Activated CD4-positive, alpha-beta T cell treated with anti-CD3 and anti-CD28 coated beads, Interleukin-2, amount 50 U/mL, for 4 hours (primary cell): ENCODE measurements at regions not wholly inside any gene's neighbourhood (a gene's known extent, or its start where the extent isn't known, plus 50 kb on each side); places are given as distances from the start of the nearest gene placed in this dataset.

ENCODE experiments used
- DNase-seq, 2 experiments: peaks; one replicate each; pipeline ENCODE4 v3.0.0-alpha.2; 2020

DNA sequence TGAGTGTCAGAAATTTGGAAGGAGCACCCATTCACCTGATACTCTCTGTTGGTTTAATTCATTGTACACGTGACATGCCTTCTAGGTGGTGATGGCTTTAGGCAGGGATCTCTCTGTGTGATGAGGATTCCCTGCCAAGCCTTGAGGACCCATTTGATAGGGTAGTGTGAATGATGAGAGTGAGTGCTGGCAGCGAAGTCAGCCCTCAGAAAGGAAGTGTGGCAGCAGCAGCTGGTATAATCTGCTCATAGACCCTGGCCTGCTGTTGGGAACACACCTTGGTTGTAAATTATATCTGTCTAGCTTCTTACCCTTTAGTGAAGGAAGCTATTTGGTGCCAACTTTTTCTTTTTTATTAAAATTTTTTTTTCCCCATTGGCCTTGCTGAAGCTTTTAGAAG lies 164.5 kb downstream of the HAUS1 start:
- DNase-seq: no peak

DNA sequence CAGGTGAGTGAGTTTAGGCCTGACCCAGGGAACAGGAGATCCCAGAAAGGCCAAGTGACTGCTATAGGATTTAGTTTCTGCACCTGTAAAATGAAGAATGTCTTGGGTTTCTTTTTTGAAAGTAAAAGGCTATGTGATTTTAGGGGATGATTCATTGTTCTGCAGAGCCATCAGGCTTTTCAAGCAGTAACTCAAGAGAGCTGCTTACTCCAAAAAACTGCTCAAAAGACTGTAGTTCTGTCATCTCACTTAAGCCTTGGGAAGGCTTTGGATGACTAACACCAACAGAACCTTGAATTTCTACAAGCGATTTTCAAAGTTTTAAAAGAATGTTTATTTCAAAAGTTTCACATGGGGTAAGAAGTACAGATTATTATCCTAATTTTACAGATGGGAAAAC lies 165.1 kb downstream of the HAUS1 start:
- no peak for DNase-seq

DNA sequence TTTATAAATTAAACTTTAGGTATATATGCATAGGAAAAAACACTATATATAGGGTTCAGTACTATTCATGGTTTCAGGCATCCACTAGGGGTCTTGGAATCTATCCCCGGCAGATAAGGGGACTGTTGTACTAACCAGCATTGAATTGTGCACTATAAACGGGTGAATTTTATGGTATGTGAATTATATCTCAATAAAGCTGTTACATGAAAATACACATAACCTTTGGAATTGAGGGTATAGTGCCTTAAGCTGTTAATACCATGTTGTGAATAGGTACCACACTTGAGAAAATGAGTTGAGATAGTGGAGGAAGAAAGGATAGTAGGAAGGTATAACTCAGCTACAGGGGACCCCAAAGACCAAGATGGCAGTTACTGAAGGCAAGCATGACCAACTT lies 167.3 kb downstream of the HAUS1 start:
- DNase-seq: no peak

DNA sequence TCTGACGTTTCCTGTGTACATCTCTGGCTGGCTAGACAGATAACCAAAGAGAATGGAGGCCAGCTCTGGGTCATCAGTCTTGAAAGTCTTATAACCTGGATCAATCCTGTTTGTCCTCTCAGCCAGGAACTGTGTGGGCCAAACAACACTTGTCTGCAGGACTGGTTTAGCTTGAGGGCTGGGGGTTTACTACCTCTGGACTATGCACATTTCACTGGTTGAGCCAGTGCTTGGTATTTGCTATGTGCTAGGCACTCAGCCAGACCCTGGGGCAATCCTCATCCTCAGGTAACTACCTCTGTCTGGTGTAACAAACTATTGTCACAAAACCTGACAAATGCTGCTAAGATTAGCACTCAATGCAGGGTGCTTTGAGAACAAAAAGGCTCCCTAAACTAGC lies 169.7 kb downstream of the HAUS1 start:
- no peak for DNase-seq

DNA sequence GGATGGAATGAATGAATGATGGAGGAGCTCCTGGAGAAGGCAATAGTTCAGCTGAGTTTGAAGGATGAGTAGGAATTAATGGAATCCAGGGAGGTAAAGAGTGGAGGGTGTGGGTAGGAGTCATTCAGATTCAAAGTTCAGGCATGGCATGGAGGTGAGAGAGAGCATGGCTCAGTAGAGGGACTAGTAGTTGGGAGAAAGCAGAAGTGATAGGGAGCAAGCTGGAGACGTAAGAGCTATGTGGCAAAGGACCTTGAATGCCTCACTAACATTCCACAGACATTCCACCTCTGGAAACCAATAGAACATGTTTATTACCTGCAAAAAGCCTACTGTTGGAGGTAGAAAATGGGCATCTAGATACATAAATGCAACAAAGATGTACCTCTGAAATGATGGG lies 170.1 kb downstream of the HAUS1 start:
- DNase-seq: no peak

DNA sequence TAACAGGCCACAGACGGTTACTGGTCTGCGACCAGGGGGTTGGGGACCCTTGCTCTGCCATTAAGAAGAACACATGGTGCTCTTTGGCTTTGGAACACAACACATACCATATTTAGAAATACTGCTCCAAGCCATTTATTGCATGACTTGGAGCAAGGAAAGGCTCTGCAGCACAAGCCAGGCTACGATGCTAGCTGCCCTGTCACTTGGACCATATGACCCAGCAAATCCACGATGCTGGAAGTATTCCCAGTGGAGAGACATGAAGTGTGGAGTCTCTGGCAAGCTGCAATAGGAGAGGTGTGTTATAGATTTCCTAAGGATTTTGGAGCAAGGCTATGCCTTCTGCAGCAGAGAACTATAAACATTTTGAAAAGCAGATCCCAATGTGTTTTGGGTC lies 171.2 kb downstream of the HAUS1 start:
- DNase-seq: no peak

DNA sequence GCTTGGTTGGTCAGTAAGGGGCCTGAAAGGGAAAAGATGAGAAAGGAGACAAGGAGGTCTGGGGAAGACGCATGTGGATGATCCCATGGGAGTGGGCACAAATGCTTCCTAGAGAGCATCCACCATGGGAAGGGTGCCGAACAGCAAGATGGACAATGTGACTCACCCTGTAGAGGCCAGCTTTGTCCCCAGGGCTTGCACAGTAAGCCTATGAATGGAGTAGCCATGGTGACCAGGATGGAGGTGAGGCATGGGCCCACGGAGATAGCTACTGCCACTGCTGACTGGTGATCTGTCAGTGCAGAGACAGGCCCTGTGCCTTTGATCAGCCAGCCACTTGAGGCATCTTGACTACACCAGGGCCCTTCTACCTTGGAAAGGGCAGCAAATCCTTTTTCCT lies 172.6 kb downstream of the HAUS1 start:
- no peak for DNase-seq

DNA sequence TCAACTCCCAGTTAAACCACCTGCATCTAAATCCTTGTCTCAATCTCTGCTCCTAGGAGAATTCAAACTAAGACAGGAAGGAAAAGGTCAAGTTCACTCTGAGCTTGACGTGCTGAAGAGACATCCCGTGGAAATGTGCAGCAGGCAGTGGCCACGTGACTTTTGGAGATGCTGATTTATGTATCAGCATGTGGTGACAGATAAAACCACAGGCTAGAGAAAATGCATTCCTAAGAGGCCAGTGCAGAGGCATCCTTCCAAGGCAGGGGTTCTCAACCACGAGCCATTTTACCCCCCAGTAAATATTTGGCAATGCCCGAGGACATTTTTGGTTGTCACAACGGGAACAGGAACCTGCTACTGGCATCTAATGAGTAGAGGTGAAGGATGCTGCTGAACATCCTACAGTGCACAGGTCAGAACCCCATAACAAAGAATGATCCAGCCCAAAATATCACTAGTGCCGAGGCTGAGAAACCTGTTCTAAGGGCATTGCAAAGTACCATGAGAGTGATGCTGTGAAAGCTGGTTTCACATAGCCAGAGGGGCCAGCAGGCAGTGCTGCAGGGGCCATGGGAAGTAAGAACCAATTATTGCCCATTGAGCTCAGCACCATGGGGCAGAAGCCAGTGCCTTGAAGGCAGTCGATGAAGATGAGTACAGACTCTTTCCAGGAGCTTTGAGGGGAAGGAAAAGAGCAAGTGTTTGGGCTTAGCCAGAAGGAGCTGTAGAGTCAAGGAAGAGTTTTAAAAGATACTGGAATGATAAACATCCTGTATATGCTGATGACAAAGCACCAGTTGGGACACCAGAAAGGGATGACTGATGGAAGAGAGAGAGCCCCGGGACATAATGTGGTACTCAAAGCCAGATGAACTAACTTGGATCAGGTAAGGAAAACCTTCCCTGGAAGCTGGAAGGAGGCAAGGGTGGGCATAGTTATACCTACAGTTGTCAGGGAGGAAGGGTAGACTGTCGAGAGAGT lies 174.6 kb downstream of the HAUS1 start:
- DNase-seq: no peak

DNA sequence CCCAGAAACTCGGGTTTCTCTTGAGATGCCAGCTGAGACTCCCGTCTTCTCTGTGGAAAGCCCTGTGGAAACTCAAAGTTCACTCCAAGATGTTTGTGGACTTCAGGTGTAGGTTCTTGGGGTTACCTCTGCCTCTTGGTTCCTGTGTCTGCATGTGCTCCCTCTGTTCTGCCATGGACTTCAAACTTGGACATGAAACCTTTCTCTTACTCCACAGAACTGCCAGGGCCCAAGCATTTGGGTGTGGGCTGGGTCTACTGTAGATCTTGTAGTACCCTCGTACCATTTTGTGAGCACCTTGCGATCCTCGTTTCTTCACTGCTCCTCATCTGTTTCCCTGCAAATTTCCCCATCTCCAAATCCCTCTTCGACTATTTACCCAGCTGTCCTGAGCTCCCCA lies 175.5 kb downstream of the HAUS1 start:
- DNase-seq: no peak

DNA sequence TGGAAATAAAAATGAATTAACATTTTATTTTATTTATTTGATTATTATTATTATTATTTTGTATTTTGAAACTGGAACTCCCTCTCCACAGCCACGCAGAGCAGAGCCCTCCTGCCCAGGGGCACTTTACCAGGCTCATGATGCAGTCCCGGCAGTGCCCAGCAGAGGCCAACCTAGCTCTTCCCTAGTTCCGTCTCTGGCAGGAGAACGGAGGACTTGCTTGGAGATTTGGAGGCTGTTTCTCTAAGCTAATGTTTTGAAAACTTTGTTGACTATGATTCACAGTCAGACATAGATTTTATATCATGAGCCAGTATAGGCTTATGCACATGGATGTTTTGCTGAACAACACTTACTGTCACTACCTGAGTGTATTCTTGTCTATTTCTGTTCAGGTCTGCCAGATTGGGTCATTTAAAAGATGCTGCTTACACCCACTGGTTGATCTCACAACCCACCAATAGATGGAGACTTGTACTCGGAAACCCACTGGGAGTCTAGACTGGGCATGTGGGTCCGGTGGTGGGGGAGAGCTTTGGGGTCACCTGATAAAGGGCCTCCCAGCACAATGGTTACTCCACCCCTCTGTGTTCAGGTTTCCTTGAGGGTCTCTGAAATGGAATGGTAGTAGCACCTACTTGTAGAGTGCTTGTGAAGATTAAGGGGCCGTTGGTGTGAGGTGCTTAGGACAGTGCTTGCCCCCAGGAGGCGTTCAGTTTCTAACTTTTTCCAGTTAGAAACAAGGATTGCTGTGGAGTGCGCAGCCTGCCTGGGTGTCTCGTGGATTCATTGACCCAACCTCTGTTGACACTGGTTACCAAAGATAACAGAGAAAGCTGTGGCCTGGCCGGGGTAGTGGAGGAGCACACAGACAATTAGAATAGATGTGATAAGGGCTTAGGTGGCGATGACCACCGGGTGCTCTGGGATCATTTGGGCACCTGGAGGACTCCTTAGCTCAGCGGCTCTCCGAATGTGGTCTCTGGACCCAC lies 177.3 kb downstream of the HAUS1 start:
- DNase-seq: peak; percentile 49 to 54

DNA sequence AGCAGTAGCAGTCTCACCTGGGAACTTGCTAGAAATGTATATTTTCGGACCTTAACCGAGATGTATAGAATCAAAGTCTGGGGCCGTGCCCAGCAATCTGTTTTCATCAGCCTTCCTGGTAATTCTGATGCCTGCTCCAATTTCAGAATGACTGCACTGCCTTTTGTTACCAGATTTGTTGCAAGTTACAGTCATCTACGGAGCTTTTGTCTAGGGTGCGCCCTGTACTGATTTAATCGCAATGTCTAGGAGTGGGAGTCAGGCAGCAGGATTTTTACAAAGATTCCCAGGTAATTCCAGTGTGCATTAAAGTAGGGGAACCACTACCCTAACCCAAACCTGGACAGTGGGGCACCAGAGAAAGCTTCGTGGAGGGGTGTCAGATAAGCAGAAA lies 178.0 kb downstream of the HAUS1 start:
- no peak for DNase-seq

DNA sequence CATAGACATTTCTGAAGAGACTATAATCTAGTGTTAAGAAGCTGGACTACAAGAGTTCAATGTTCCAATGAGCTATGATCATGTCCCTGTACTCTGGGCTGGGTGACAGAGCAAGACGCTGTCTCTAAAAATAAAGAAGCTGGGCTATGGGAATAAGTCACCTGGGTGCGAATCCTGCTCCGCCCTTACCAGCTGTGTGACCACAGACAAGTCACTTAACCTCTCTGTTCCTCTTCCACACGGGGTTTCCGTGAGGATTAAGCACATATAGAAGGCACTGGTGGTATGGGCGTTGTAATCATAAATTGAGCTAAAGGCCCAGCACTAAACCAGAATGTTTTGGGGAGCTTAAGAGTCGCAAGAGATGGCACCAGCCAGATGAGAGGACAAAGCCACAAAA lies 178.5 kb downstream of the HAUS1 start:
- no peak for DNase-seq

DNA sequence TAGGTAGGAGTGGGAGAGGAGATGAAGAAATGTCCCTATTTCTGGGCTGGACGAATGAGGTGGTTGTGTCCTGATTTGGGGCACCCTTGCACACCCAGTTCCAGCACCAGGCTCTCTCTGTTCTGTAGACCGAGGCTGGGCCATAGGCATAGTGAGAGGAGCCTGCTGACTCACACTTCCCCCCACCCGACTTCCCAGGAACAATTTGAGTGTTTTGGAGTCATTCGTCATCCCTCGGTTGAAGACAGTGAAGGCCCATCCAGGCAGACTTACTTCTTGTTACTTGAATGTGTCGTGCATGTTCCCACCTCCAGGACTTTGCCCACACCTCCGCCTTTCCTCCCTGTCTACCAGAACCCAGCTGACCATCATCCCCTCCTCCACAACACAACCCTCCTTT lies 179.1 kb downstream of the HAUS1 start:
- DNase-seq: no peak

DNA sequence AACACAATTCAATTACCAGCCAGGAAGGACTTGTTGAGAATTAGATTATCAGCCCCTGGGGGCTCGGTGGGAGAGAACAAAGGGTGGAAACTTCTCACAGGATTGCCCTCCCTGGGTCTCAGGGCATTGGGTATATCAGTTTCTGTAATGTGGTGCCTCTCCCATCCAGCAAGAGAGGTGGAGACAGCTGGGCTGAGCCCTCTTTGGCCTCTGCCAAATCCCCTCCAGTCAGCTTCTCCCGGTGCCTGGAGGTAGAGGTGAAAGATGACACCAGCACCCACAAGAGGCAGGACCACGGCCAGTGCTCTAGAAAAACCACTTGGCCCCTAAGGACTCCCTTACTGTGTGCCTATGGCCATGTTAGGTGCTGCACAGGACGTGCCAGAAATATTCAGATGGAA lies 179.7 kb downstream of the HAUS1 start:
- DNase-seq: no peak

DNA sequence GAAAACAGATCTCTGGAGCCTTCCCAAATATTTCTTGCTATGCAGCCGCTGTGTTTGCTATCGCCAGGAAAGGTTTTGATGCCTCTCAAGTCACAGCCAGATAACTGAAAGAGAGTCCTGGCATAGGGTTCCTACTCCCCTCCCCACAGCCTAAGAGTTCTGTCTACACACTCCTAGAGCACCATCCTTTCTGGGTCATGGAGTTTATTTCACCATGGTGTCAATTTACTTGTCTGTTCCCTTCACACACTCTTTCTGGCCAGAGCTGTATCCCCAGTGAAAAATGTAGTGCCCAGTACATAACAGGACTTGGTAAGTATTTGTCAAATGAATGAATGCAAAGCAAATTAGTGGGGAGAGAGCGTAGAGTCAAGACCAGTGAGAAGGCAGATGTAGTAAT lies 185.3 kb downstream of the HAUS1 start:
- no peak for DNase-seq

DNA sequence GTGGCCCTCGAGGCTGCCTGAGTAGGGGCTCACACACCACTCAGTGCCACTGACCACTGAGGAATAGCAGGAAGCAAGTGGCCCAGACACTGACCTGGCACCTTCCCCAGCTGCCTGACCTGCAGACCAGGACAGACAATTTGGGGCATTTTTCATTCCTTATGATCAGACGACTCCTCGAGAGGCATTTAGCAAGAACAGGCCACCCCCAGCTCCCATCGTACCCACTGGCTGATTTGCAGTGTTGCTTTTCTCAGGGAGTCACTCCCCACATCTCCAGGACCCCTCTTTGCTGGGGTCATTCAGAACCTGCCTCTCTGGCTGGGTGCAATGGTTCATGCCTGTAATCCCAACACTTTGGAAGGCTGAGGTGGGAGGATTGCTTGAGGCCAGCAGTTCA lies 185.7 kb downstream of the HAUS1 start:
- DNase-seq: no peak

DNA sequence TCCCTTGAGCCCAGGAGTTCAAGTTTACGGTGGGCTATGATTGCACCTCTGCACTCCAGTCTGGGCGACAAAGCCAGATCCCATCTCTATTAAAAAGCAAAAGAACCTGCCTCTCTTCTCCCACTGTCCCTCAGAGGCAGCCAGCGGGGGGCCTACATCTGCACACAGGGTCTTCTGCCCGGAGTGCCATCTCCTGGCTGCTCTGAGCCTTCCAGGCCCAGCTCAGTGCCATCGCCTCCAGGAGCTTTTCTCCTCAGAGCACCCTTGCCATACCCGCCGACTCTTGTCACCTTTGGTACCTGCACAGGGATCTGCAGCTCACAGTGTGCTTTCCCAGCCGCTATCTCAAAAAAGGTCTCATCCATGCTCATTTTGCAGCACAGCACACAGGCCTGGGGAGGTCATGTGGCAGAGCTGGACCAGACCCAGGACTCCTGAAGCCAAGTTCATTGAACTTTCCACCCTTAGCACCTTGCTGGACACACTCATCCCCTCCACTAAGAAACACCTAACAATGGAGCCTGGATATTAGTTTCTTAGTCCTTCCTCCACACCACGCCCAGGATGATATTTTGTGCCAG lies 186.3 kb downstream of the HAUS1 start:
- DNase-seq: no peak

DNA sequence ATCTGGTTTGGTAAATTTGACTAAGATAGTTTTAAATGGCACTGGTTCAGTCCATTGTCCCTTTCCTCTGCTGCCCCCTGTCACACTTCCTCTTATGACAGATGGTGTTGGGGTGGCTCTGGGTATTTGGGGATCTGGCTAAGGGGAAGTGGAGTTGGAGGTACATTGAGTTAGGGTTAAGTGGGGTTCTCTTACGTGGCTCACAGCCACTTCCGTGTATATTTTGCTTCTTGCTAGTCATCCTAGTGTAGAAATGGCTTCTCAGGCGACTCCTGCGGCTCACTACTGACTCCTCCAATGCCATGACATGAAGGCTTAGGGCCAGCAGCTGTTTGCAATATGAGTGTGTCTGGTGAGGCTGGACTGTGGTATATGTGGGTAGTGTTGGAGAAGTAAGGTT lies 187.0 kb downstream of the HAUS1 start:
- no peak for DNase-seq

DNA sequence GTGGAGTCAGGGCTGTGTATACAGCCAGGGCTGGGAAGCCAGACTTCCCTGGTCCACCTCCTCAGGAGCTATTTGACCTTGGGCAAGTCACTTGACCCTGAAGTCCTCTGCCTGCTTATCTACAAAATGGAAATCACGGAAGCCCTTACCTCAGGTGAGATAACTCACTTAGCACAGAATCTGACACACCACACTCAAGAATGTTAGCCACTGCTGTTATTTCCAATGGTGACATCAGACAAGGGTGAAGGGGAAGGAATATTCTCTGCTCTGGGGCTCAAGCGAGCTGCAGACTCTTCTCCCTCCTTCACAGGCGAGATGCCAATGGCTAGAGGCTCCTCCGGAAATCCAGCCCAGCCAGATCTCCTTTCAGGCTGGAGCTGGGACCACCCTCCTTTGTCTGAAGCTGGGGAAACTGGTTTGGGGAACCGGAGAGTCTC lies 189.6 kb downstream of the HAUS1 start:
- no peak for DNase-seq

DNA sequence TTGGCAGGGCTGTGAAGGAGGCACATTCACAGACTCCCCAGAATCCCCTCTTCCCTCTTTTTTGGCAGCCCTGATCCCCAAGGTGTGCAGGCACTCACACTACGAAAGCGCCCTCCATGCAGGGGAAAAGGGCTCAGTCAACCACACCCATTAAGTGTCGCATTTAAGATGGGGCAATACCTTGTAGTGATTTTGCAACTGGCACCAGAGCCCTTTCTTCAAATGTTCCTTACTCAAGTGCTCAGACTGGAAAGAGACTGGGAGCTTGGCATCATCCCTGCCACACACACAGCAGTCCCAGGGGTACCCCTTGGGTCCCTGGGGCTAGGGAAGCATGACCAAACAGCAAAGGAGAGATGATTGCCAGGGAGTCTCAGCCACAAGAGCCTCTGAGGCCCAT lies 190.1 kb downstream of the HAUS1 start:
- DNase-seq: no peak

DNA sequence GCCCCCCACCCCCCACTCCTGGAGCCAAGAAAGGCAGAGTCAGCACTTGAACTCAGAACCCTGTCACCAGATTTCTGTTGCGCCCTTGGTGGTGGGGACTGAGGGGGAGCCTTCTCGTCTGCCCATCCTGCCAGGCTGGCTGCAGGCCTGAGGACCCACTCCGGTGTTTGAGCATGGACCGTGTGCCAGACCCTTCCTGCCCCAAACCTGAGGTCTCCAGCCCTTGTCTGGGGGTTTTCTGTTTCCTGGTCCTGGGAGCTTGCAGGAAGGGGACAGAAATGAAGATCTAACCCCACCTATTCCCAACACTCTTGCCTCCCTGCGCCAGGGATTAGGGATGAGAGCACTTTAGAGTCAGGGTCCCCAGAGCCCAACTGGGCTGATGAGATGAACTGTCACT lies 190.6 kb downstream of the HAUS1 start:
- DNase-seq: no peak

DNA sequence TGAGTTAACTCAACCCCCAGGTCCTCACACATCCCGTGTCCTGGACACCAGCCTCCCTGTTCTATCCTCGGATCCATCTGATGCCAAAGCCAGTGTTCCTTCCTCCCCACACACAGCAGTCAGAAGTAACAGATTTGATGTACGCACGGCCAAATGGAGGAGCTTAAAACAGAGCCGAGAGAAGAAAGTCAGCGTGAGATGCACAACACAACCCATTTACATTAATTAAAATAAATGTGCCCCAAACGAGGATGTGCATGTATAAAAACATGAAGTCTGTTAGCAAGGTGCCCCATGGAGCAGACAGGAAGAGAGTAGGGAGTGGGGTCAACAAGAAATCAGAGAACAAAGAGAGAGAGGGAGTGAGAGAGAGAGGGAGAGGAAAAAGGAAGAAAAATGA lies 191.2 kb downstream of the HAUS1 start:
- no peak for DNase-seq

DNA sequence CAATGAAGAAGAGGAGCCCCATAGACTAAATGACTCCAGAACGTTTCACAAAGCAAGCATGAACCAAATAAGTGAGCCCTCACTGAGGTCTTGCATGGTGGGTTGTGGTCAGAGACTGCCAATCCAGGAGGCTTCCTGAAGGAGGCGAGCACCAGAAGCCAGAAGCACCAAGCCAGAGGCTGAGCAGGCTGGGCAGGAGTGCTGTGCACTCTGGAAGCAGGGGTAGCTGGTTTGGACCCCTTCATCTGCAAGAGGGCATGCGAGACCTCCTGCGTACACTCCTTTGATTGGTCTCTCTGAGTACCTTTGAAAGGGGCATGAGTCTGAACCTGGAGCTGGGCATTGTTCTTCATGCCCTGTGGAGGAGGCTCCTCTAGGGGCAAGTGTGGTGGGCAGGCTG lies 192.5 kb downstream of the HAUS1 start:
- DNase-seq: no peak
